HG03045 (cell line): ENCODE measurements at regions not wholly inside any gene's neighbourhood (a gene's known extent, or its start where the extent isn't known, plus 50 kb on each side); places are given as distances from the start of the nearest gene placed in this dataset.

ENCODE experiments used
- ATAC-seq: cut with Tn5 transposase; IDR thresholded peaks from one replicate; pipeline ENCODE4 v1.9.1; 2021; ENCODE audit warnings: mild to moderate bottlenecking, moderate library complexity; ENCODE audit not compliant: unreplicated experiment

GRCh38 chr10:55400075-55400849 is 599.2 kb upstream of the PCDH15 start:
- no peak for ATAC-seq

DNA sequence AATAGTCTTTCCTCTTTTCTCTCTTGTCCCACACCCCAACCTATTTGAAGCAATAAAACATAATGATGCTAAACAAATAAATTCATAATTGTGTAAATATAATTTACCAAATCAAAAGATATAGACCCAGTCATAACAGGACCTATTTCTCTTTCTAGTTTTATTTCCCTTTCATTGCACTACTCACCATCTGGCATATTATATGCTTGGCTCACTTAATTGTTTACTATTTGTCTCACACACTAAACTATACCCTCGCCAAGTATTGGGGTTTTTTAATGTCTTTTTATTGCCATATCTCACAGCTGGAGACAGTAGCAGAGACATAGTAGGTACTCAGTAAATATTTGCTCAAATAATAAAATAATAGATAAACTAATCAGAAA is 597.5 kb upstream of the PCDH15 start:
- no peak for ATAC-seq

DNA sequence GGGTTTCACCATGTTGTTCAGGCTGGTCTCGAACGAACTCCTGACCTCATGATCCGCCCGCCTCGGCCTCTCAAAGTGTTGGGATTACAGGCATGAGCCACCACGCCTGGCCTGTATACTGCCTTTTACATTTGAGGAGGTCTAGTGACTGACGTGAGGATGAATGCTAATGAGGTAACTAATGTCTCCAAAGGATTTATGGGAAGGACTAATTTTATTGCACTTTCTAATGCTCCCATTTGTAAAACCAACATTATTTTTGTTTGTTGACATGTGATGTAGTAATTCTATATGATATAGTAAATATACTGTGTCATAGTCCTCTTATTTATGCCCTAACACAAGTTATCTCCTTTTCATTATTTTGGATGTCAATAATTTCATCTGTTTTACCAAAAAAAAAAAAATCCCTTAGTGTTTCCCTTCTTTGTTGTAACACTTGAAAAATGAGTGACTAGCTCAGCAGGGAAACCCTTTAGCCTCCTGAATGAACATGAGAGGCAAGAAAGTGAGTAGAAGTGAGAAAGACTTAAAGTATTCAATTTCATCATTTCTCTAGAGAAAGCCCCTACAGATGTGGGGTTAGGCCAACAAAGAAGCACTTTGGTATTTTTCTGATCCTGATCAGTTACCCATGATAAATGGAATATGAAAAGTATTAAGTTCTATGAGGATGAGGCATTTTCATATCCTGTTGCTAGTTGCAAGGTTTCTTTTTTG is 596.9 kb upstream of the PCDH15 start:
- no peak for ATAC-seq

DNA sequence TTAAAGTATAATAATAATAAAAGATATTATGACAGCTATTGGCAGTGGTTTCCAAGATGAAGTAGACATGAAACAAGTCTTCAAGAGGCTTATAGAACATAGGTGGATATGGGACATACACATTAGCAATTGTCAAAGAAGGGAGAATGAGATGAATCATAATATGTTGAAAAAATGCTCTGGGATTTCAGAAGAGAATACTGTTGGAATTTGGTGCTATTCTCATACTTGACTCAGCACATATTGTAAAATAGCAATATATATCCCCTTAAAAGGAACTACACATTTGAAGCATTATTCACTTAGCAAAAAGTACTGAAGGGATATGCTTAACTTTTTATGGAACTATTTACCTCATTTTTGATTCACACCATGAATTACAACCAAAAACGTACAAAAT is 577.2 kb upstream of the PCDH15 start:
- ATAC-seq, result no peak

GRCh38 chr10:55374917-55375316 is 573.9 kb upstream of the PCDH15 start:
- ATAC-seq, result no peak

DNA sequence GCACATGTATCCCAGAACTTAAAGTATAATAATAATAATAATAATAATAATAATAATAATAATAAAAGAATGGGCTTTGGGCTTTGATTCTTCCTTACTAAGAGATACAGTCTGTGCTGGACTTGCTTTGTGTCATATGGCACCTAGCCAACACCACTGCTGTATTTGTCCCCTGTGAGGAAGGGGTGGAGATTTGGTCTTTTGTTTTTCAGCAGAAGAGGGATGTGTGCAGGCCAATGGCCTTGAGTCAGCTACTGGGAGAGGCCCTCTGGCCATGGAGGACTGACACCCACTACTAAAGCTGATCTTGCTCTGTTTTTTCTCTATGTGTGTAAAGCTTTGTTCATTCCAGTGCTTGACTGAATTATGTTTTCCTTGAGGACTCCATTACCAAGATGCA is 573.0 kb upstream of the PCDH15 start:
- no peak for ATAC-seq

- ATAC-seq, result no peak
These were observed 568.8 kb upstream of the PCDH15 start for GRCh38 chr10:55369670-55370420.

DNA sequence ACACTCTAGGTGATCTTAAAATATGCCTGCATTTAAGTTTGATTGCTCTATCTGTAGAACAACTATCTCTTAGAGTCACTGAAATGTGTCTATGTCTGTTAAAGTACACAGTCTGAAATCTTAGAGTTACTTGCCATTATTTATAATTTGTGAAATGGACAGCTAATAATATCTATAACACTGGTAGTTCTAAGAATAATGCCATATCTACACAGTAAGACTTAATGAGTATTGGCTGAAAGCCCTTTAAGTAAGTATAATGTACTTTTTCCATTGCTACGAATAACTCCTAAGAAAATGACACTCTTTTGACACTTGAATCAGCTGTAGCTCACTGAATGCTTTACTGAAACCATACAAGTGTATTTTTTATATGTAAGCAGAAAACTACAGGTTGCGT is 567.4 kb upstream of the PCDH15 start:
- no peak for ATAC-seq

GRCh38 chr10:55367555-55367954 is 566.5 kb upstream of the PCDH15 start:
- ATAC-seq, result no peak

DNA sequence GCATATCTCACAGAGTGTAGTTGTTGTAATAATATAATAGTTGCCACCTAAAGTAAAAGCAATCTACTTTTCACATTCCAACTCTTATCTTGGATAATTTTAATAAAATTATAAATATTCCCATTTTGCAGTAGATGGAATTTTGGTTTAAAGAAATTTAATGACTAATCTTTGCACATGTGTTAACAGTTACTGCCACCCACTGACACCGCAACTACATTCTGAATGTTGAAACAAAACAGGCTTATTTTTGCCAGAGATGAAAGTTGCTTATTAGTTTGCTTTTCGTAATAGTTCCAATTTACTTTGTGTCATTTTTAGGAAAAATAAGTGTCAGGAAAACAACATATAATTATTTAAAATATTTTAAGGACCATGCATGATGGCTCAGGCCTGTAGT is 557.5 kb upstream of the PCDH15 start:
- ATAC-seq, result no peak

DNA sequence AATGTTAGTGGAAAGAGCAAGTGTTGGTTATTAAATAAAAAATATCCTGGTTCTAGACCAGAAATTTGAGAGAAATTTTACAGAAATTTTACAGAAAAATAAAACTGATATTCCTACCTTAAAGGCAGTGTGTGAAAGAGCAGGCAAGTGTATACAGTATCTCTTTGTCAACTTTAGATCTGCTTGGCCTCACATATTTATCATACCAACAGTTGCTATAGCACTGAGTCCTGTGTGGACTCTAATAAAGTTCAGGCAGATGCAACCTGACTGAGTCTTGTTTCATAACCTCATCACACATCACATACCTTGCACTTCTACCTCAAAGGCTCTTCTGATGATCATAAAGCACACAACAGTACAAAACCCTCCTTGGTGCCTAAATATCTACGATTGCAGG is 552.4 kb upstream of the PCDH15 start:
- ATAC-seq, result no peak

- ATAC-seq, result no peak
These were observed 550.4 kb upstream of the PCDH15 start for GRCh38 chr10:55351431-55351830.

GRCh38 chr10:55348534-55348933 is 547.5 kb upstream of the PCDH15 start:
- ATAC-seq, result no peak

DNA sequence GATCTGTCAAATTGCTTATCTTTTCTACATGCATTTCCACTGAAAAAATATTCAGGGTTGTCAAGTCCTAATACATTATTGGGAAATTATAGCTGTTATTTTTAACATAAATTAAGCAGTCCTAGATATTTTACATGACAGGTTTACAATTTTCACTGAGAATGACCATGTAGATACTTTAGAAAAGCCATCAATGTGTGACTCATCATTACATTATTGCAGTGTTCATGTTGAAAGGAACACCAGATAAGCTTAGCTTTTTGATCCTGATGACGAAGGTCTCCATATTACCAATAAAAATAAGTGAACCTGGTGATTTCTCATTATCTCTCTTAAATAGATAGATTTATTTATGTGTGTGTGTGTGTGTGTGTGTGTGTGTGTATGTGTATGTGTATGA is 529.5 kb upstream of the PCDH15 start:
- no peak for ATAC-seq

GRCh38 chr10:55329796-55330195 is 528.8 kb upstream of the PCDH15 start:
- no peak for ATAC-seq

DNA sequence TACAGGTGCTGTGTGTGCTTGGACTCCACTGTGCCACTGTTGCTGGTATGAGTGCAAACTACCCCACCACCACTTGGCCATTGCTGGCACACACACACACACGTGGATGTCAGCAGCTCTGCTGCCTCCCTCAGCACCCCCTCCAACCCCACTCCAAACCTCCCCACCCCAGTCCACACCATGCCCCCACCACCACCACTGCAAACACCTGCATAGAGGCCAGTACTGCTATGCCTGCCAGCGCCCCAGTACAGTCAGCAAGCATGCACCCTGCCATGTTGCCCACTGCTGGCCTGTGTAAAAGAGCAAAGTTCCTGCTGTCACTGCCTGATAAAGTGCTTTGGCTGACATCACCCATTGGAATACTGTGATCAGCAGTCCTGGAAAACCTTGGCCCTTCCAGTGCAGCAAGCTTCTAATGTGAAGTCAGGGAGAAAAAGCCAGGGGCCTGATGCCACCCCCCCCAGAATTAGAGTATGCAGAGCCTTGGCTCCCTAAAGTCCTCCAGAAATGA is 519.2 kb upstream of the PCDH15 start:
- no peak for ATAC-seq

- ATAC-seq, result no peak
These were observed 511.0 kb upstream of the PCDH15 start for GRCh38 chr10:55311848-55312635.

- ATAC-seq, result no peak
These were observed 509.1 kb upstream of the PCDH15 start for GRCh38 chr10:55310143-55310542.

DNA sequence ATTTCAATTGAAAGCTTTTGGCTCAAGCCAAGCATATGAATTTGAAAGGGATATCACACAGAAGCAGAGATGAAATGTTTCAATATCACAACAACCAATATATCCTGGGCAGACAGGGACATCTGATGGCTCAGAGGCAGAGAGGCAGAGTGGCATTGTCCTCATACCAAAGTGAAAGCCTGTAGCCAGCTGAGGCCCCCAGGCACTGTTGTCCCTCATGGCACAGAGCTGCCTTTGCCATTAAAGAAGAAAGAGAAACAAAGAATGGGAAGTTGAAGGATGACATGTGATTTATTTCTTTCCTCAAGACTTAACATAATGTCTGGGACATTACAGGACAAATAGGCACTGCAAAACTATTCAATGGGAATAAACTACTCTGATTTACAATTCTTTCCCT is 504.3 kb upstream of the PCDH15 start:
- ATAC-seq, result no peak

- no peak for ATAC-seq
These were observed 486.3 kb upstream of the PCDH15 start for GRCh38 chr10:55287346-55287745.

- no peak for ATAC-seq
These were observed 482.0 kb upstream of the PCDH15 start for GRCh38 chr10:55283031-55283430.
